Hindlimb muscle (tissue), 1 donor: ENCODE measurements at regions not wholly inside any gene's neighbourhood (a gene's known extent, or its start where the extent isn't known, plus 50 kb on each side); places are given as distances from the start of the nearest gene placed in this dataset.
"Not testable (repeated sequence)": the region's sequence is repeated elsewhere in the genome, so short reads cannot be mapped to it uniquely, and the experiment has no call there.

ENCODE experiments used
- DNase-seq: peaks from one replicate; pipeline ENCODE4 v3.0.0-alpha.2; 2013

DNA sequence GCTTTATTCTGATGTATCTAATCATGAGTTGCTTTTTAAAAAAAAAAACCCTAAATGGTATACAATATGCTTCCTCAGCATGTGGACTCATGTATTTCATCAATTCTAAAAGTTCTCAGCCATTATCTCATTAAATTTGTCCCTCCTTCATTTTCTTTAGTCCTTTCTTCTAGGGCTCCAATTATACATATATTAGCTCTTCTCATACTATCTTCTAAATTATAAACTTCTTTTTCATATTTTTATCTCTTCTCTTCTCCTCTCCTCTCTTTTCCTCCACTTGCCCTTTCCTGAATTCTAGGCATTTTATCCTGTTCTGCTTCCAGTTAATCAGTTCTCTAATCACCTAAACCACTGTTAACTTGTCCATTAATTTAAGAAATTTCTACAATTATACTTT, 55.0 kb upstream of the IL33 start:
- DNase-seq: no peak

GRCh38 chr9:6153425-6153824, 62.2 kb upstream of the IL33 start:
- no peak for DNase-seq

DNA sequence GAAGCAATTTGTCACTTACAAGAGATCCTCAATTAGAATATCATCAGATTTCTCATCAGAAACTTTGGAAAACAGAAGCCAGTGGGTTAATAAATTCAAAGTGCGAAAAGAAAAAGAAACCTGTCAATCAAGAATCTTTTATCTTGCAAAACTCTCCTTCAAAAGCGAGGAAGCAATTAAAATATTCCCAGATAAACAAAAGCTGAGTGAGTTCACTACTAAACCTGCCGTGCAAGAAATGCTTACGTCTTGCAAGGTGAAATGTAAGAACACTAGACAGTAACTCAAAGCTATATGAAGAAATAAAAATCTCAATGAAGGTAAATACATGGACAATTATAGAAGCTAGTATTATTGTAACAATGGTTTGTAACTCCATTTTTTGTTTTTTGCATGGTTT, 62.8 kb upstream of the IL33 start:
- DNase-seq: no peak

DNA sequence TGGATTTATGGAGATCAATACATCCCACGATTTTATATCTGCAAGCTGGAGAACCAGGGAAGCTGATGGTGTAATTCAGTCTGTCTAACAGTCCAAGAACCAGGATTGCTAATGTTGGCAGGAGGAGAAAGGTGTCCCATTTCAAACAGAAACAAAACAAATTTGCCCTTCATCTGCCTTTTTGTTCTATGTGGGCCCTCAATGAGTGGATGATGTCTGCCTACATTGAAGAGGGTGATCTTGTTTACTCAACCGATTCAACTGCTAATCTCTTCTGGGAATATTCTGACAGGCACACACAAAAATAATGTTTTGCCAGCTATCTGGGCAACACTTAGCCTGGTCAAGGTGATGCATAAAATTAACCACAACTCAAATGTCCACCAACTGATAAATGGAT, 65.1 kb upstream of the IL33 start:
- no peak for DNase-seq

GRCh38 chr9:6149315-6149714, 66.3 kb upstream of the IL33 start:
- DNase-seq: no peak

DNA sequence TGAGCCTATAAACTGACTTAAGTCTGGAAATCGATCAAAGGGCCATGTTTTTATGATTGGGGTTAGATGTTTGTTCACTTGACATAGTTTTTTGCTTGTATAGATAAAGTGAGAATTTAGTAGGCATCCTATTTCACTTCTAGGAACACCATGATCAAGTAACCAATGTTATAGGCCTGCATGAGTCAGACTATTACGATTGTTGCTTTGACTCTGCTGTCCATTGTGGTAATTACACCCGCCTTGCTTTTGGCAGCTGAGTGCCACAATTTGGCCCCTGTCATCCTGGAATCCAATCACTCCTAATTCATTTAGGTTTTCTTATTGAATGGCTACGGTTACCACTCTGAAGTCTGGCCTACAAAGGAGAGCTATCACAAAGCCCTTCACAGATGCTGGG, 67.8 kb upstream of the IL33 start:
- DNase-seq: no peak

GRCh38 chr9:6144947-6145346, 70.7 kb upstream of the IL33 start:
- no peak for DNase-seq

DNA sequence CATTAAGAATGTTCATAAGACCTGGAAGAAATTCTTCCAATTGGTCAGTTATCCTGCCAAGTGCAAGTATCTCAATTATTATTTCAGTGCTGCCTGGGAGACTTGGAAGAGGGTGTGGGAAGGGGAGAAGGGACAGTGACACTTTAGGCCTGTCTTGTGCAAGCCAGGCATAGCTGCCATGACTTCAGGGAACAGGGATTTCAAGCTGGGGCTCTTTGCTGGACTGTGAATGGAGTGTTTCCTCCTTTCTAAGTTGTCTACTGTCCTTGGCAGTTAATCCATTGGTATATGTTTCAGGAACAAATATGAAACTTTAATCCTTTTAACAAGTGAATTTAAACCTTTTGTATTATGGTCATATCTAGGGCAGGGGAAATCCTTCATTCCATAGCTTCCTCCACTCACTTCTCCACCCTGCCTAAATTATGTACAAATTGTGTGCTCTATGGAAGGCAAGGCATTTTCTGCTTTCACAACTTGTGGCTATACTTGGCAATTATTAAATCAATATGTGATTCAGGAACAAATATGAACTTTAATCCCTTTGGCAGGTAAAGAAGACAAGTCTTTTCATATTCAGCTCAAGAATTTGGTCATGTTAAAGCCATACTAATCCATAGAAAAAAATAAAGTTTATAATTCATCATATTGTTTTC, 72.7 kb upstream of the IL33 start:
- no peak for DNase-seq

DNA sequence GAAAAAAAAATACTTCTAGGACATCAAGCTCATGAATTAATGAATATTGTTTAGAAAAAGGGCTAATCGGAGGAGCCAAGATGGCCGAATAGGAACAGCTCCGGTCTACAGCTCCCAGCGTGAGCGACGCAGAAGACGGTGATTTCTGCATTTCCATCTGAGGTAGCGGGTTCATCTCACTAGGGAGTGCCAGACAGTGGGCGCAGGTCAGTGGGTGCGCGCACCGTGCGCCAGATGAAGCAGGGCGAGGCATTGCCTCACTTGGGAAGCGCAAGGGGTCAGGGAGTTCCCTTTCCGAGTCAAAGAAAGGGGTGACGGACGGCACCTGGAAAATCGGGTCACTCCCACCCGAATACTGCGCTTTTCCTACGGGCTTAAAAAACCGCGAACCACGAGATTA, 79.8 kb upstream of the IL33 start:
- not testable (repeated sequence) for DNase-seq

DNA sequence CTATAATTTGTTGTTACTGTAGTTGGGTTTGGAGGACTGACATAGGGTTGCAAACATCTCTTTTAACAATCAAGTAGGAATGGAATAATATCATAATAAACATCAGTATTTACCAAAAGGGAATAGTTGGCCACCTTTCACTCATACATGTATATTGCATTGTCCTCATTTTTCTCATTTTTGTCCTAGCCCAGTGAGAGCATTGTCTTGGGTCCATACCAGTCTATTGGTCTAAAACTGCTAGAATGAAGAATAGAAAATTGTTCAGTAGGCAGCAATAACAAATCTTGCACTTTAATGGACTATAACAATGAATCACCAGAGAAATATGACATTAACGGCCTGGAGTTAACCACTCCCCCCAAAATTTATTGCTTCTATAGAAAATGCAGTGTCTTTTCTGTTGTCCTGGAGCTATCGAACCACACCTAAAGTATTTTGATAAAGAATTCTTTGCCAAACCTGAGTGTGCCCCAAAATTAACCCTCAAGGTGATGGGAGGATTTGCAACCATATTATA, 80.9 kb upstream of the IL33 start:
- DNase-seq: no peak

DNA sequence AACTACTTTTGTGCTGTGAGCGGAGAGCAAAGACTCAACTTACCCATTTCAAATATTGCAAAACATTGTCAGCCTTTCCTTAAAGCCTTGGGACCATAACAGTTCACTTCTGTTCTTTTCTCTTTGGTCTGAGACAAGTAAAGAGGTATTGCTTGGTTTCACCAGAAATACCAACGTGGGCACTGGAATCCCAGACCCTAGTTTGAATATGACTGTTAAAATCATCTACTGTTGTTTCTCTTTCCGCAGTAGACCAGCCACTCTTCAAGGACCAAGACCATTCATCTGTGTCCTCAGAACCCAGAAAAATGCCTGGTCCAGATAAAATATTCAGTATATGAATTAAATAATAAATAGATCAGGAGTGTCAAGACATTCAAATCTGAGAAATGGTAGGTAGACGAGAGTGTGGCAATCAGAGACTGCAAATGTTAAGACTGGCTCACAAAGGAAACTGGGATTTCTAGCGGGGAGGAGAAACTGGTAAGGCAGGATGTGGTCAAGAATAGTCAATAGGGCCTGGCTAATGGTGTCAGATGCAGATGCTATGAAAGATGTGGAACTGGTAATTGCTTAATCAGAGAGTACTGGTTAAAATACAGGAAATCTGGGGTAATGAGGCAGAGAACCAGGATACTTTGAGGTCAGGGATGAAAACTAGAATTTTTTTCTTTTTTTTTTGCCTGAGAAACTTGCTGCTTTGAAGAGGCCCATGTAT, 82.1 kb upstream of the IL33 start:
- DNase-seq: no peak

DNA sequence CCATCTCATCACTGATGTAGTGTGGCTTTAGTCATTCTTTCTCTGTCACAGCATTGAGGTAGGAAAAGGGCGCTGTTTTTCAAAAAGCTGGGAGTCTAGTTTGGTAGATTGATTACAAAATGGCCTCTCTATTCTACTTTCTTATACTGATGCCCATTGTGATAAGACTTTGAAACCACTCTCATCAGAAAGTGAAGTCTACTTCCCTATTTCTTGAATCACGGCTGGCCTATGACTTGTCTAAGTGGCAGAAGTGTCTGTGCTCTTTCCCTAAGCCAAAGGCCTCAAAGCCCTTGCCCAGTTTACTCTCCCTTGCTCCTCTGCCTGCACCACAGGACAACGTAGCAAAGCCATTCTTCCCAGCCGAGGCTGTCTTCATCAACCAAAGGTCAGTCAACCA, 83.0 kb upstream of the IL33 start:
- no peak for DNase-seq

- DNase-seq: no peak
Measured at GRCh38 chr9:6128030-6128429, 87.6 kb upstream of the IL33 start.

DNA sequence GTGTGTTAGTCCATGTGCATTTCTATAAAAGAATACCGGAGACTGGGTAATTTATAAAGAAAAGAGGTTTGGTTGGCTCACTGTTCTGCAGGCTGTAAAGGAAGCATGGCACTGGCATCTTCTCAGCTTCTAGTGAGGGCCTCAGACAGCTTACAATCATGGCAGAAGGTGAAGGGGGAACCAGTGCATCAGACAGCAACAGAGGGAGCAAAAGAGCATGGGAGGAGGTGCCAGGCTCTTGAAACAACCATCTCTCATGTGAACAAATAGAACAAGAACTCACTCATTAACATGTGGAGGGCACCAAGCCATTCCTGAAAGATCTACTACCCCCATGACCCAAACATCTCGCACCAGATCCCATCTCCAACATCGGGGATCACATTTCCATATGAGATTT, 89.2 kb upstream of the IL33 start:
- DNase-seq: no peak

GRCh38 chr9:6123416-6123815, 92.2 kb upstream of the IL33 start:
- no peak for DNase-seq

DNA sequence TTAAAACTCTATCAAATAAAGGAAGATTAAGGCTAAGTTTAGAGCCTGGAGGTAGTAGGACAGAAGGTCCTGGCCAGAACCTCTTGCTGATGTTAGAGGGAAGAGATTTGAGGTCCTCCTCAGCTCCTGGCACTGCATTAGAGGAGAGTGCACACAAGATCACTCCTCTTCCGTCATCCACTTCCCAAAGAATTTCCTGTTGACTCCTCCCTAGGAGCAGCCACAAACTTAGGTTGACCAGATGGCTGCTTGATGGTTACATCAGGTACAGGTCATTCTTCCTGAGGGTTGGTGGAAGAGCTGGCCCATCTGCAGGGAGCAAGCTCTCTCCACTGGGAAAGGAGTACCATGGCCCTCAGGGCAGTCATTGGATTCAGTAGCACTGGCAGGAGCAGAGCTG, 93.9 kb upstream of the IL33 start:
- DNase-seq: no peak

DNA sequence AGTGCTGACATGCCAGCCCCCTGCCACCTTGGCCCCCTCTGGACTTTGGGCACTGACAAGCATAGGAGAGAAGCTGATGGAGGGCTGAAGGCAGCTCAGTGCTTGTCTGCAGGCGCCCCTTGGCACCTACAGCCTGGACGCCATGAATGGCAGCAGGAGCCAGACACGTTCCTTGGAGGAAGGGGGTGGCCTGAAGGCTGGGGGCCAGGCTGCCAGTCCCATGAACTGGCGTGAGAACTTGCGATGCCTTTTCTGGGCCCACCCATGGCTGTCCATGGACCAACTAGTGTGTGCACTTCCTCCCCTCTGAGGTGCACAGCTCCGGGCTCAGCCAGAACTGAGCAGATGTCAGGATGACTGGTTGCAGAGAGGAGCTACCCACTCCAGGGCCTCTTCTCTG, 99.0 kb upstream of the RANBP6 start:
- DNase-seq: no peak

DNA sequence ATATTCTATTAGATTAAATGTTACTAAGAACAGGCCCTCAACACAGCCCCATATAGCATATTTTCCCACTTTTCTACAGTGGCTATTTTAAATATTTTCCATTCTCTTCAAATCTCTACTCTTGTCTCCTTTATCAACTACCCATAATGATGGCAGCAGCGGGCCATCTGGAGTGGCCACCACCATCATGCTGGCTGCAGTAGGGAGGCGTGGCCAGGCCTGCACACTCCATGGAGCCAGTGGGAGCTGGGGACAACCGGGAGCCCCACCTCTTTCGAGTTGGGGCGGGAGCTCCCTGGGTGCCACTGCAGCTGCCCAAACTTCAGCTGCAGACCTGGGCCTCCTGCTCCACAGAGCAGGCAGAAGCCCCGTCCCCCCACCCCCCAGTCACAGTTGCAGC, 98.4 kb upstream of the RANBP6 start:
- DNase-seq: no peak

DNA sequence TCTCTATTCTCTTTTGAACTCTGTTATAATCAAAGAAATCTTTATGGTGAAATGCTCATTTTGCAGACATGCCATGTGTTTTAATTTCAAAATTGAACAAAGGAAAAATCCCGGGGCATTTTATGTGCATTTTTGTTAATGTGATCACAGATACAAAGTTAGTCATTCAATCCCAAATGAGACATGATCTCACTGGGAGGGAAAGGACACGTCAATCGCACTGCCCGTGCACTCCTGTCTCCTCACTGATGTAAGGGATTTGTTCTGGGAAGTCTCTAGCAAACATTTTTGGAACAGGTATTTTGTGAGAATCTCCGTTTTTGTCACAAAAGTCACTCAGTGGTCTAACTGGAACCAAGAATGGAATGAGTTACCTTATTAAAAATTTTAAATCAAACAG, 97.9 kb upstream of the RANBP6 start:
- no peak for DNase-seq

- DNase-seq: no peak
Measured at GRCh38 chr9:6109986-6110385, 94.6 kb upstream of the RANBP6 start.

DNA sequence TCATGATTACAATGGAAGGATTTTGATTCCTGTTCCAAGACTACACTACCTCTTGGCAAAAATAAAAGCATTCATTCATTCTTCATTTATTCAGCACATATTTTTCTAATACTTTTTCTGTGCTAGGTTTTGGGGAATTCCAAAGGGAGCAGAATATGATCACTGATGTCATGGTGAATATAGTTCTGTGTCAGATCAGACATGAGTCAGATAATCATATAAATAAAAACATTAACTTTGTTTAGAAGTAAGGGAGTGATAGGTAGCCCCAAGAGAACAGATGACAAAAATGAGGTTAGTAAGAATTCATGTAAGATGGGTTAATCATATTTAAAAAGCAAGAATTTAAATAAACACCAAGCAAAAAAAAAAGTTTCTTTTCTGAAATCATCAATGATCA, 94.1 kb upstream of the RANBP6 start:
- no peak for DNase-seq

GRCh38 chr9:6106711-6107339, 91.4 kb upstream of the RANBP6 start:
- no peak for DNase-seq

GRCh38 chr9:6105738-6106137, 90.3 kb upstream of the RANBP6 start:
- DNase-seq: no peak

- not testable (repeated sequence) for DNase-seq
Measured at GRCh38 chr9:6104406-6104805, 89.0 kb upstream of the RANBP6 start.
